Epithelial cell of proximal tubule (primary cell): ENCODE measurements at regions not wholly inside any gene's neighbourhood (a gene's known extent, or its start where the extent isn't known, plus 50 kb on each side); places are given as distances from the start of the nearest gene placed in this dataset.
A peak's percentile ranks its signal among the peaks of the same experiment; 100 is the strongest.

Experiments
- DNase-seq: peaks from one replicate; pipeline ENCODE4 v3.0.0-alpha.2; 2011; ENCODE audit warnings: low read depth
- H3K4me3 ChIP-seq: 2 replicates; pipeline ENCODE4 v1.5.1; 2011; ENCODE audit warnings: low read depth, mild to moderate bottlenecking, low read length
- CTCF ChIP-seq: conservative IDR thresholded peaks from 2 replicates; pipeline ENCODE4 v1.5.1; 2012; ENCODE audit warnings: low read depth, mild to moderate bottlenecking, low read length

GRCh38 chr9:118891213-118891612 lies 478.0 kb downstream of the BRINP1 start:
- DNase-seq, result no peak
- no peak for TF ChIP-seq CTCF
- no peak overlapping the region for H3K4me3 ChIP-seq

DNA sequence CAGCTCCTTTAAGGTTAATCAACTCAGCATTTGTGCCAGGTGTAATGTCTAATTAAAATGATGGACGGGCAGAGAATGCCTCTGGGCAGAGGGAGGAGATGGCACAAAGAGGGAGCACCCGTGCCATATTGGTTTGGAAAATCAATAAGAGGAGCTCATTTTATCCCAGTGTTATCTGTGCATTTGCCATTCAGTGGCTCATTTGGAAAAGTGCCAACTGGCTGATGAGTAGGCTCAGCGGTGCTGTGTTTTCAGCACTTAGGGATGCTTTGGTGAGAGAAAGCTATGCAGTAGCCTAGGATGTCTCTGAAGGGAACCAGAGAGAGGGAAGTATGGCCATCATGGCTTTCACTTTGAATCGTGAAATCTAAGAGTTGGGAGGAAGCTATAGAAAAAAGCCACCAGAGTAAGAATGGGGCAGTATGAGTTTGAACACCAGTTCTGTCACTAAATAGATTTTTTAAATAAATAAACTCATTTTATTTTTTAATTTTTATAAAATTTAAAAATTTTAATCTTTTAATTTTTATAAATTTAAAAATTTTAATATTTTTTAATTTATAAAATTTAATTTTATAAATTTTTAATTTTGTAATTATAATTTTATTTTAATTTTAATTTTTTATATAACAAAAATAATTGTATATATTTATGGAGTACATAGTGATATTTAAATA lies 472.8 kb downstream of the BRINP1 start:
- no peak overlapping the region for H3K4me3 ChIP-seq
- DNase-seq, result no peak
- TF ChIP-seq CTCF, result no peak

GRCh38 chr9:118918180-118918579 lies 451.1 kb downstream of the BRINP1 start:
- no peak for DNase-seq
- H3K4me3 ChIP-seq, result no peak overlapping the region
- no peak for TF ChIP-seq CTCF

- H3K4me3 ChIP-seq, result no peak overlapping the region
- no peak for DNase-seq
- no peak for TF ChIP-seq CTCF
Observed at GRCh38 chr9:118928722-118929121, 440.5 kb downstream of the BRINP1 start.

DNA sequence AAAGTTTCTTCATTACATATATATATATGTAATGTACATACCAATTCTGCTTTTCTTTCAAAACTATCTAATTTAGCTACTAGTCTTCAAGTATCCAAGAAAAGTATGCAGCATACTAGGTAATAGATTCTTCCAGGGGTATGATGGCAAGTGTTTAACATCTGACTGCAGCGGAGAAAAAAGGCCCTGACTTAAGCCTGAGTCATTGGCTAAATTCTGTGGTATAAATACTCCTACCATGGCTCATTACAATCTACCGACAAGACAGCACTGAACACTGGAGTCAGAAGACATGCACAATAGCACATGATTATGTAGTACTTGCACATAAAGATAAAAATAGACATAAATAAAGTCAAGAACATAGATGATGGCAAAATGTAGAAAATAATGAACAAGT lies 439.9 kb downstream of the BRINP1 start:
- H3K4me3 ChIP-seq, result no peak overlapping the region
- peak; percentile 93 for DNase-seq
- no peak for TF ChIP-seq CTCF

- no peak for DNase-seq
- no peak overlapping the region for H3K4me3 ChIP-seq
- no peak for TF ChIP-seq CTCF
Observed at GRCh38 chr9:118931941-118932340, 437.3 kb downstream of the BRINP1 start.

DNA sequence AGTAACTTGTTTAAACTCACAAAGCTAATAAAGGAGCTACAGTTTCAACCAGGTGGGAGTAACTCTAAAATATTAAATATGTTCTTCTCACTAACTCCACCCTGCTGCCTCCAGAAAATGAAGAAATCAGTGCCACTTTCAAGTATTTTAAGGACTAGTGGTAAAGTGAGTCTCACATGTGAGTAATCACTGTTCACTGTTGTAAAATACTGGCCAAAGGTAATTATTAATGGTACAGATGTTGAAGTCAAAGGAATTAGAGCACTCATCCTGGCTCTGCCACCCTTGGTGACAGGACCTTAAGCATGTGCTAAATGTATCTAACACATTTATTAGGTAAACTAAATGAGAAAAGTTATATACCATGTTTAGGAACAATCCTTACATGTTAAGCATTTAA lies 430.7 kb downstream of the BRINP1 start:
- no peak for DNase-seq
- H3K4me3 ChIP-seq, result no peak overlapping the region
- TF ChIP-seq CTCF, result no peak
